Fibroblast of mammary gland (primary cell): ENCODE measurements at regions not wholly inside any gene's neighbourhood (a gene's known extent, or its start where the extent isn't known, plus 50 kb on each side); places are given as distances from the start of the nearest gene placed in this dataset.

ENCODE experiments used
- DNase-seq: peaks from one replicate; pipeline ENCODE4 v3.0.0-alpha.2; 2010; ENCODE audit warnings: low read depth
- H3K4me3 ChIP-seq: 2 replicates; pipeline ENCODE4 v1.5.1; 2011; ENCODE audit warnings: low read depth, mild to moderate bottlenecking, low read length, moderate library complexity; ENCODE audit not compliant: control insufficient read depth
- TF ChIP-seq, protein P1 (sequence below): conservative IDR thresholded peaks from 2 replicates; pipeline ENCODE4 v1.5.1; 2011; ENCODE audit warnings: low read depth, low read length, inconsistent platforms; ENCODE audit not compliant: control insufficient read depth, insufficient read depth

DNA sequence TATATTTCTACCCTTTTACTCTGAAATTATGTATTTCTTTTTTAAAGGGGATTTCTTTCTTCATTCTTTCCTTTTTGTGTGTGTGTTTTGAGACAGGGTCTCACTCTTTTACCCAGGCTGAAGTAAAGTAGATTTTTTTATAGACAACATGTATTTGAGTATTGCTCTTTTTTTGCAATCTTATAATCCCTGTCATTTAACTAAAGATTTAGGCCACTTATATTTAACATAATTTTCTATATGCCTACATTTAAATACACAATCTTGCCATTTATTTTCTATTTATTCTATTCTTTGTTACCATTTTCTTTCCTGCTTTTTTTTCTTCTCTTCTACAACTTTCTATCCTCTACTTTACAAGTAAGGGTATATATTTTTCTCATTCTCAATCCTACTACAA lies 416.0 kb upstream of the IRX2 start:
- no peak overlapping the region for H3K4me3 ChIP-seq
- TF ChIP-seq, protein P1, sequence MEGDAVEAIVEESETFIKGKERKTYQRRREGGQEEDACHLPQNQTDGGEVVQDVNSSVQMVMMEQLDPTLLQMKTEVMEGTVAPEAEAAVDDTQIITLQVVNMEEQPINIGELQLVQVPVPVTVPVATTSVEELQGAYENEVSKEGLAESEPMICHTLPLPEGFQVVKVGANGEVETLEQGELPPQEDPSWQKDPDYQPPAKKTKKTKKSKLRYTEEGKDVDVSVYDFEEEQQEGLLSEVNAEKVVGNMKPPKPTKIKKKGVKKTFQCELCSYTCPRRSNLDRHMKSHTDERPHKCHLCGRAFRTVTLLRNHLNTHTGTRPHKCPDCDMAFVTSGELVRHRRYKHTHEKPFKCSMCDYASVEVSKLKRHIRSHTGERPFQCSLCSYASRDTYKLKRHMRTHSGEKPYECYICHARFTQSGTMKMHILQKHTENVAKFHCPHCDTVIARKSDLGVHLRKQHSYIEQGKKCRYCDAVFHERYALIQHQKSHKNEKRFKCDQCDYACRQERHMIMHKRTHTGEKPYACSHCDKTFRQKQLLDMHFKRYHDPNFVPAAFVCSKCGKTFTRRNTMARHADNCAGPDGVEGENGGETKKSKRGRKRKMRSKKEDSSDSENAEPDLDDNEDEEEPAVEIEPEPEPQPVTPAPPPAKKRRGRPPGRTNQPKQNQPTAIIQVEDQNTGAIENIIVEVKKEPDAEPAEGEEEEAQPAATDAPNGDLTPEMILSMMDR: no peak
- no peak for DNase-seq

DNA sequence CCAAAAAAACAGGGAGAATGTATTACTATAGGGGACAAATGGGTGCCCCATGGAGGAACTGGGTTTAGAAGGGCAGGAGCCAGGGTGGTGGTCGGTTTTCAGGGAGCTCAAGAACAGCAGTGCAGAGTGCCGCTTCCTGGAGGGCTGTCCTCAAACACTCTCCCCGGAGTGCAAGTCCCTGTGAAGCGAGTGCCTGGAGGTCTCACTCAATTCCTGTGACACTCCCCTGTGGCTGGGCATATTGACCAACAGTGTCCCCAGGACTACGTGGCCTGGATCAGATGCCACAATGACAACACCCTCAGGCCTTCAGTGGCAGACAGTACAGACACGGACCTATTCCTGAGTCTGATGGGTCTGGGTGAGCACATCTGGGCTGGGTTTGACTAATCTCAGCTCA lies 412.1 kb upstream of the IRX2 start:
- H3K4me3 ChIP-seq: no peak overlapping the region
- TF ChIP-seq, protein P1: no peak
- DNase-seq: no peak

DNA sequence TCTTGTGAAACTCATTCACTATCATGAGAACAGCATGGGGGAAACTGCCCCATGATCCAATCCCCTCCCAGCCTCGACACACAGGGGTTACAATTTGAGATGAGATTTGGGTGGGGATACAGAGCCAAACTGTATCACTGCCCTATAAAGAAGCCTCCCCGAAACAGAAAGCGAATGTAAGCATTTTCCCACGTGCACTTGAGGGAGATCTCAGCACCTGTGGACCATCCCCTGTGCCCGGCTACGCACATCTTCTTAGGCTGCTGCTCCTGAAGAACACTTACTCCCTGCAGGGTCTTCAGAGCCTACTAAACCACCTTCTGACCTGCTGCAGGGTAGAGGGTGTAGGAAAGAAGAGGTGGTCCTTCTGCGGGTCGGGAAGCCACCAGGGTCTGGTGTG lies 410.2 kb upstream of the IRX2 start:
- DNase-seq: no peak
- TF ChIP-seq, protein P1: no peak
- no peak overlapping the region for H3K4me3 ChIP-seq

DNA sequence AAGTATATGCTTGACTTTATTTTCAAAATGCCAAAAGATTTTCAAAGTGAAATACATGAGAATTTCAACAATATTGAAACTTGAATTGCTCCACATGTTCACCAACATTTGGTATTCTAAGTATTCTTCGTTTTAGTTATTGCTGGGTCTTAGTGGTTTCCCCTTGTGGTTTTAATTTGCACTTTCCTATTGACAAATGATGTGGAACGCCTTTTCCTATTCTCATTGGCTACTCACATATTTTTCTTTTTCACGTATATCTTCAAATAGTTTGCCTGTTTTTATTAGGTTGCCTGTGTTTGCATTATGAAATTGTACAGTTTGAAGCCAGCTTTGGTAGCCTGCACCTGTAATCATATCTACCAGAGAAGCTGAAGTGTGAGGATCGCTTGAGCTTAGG lies 405.7 kb upstream of the IRX2 start:
- TF ChIP-seq, protein P1: no peak
- no peak for DNase-seq
- H3K4me3 ChIP-seq: no peak overlapping the region

DNA sequence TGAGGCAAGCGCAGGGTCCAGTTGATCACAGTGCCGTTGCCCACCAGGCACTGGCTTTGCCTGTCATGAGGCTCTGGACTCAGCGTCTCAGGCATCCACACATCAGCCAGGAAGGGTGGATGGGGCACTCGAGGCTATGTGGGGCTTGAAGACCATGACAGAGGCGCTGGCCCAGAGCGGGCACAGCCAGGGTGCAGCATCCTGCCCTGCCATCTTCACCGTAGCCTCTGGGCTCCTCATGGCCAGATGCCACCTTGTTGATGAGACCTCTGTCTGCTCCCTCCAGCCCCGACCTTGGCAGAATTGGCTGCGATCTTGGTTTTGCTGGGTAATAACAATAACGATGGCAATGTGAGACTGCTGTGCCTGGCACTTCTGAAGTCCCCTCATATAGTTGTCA lies 404.2 kb upstream of the IRX2 start:
- TF ChIP-seq, protein P1: no peak
- no peak overlapping the region for H3K4me3 ChIP-seq
- DNase-seq: no peak

DNA sequence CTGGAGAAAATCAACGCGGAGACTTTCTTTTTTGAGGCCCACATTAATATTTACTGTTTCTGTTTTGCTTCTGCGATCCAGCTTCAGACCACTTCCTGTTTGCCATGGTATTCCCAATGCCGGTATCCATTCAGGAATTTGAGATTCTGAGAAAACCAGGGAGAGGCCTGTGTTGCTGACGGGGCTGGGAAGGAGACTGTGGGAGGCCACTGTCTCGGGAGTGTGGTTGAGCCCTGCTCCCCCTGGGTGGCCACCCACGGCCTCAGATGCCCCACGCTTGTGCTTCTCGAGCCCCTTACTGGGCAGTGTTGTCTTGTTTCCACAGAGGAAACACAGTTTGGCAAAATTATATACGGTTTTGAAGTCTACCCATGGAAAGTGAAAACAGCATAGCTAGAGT lies 403.6 kb upstream of the IRX2 start:
- no peak overlapping the region for H3K4me3 ChIP-seq
- TF ChIP-seq, protein P1: no peak
- DNase-seq: no peak

DNA sequence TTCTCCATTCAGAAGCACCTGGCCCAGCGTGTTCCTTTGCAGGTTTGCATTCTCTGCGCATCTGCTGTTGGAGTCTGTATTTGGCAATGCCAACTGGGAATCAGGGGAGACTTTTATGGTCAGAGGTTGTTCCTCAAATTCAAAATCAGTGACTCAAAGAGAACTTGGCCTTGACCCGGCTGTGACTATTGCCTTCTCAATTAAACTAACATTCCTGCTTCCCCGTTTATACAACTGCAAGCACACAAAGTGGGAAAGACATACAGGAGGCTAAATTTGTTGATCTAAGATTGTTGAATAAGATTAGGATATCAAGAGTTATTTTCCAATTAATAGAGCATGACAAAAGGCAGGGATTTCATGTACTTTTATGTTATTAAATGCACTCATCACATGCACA lies 402.4 kb upstream of the IRX2 start:
- TF ChIP-seq, protein P1: no peak
- no peak for DNase-seq
- H3K4me3 ChIP-seq: no peak overlapping the region
